Inflammatory macrophage treated with lipopolysaccharide for 4 hours (primary cell): ENCODE measurements at regions not wholly inside any gene's neighbourhood (a gene's known extent, or its start where the extent isn't known, plus 50 kb on each side); places are given as distances from the start of the nearest gene placed in this dataset.
"Not testable (repeated sequence)": the region's sequence is repeated elsewhere in the genome, so short reads cannot be mapped to it uniquely, and the experiment has no call there.

Source experiments
- DNase-seq: peaks from one replicate; pipeline ENCODE4 v3.0.0-alpha.2; 2020

GRCh38 chrY:10627116-10627515 is 1099.4 kb downstream of the TSPY10 start:
- DNase-seq: peak; percentile 44

DNA sequence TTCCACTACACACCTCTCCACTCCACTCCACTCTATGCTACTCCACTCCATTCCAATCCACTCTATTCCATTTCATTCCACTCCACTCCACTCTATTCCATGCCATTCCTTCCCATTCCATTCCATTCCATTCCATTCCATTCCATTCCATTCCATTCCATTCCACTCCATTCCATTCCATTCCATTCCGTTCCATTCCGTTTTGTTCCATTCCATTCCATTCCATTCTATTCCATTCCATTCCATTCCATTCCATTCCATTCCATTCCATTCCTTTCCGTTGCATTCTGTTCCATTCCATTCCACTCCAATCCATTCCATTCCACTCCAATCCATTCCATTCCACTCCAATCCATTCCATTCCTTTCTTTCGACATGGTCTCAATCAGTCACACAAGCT is 1121.1 kb downstream of the TSPY10 start:
- DNase-seq: not testable (repeated sequence)

GRCh38 chrY:10657120-10657519 is 1129.4 kb downstream of the TSPY10 start:
- DNase-seq: not testable (repeated sequence)

DNA sequence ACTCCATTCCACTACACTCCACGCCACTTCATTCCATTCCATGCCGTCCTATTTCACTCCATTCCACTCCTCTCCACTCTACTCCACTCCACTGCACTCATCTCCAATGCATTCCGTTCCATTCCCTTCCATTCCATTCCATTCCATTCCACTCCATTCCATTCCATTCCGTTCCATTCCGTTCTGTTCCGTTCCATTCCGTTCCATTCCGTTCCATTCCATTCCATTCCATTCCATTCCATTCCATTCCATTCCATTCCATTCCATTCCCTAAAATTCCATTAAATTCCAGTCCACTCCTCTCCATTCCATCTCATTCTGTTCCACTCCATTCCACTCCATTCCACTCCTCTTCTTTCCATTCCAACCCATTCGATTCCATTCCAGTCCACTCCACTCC is 1139.1 kb downstream of the TSPY10 start:
- DNase-seq: no peak

DNA sequence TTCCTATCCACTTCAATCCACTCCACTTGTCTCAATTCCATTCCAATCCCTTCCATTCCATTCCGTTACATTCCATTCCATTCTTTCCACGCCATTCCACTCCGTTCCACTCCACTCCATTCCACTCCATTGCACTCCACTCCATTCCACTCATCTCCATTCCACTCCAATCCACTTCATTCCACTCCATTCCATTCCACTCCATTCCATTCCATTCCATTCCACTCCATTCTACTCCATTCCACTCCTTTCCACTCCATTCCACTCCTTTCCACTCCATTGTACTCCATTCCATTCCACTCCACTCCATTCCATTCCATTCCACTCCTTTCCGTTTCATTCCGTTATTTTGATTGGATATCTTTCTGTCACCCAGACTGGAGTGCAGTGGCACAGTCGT is 1158.7 kb downstream of the TSPY10 start:
- no peak for DNase-seq
